Fibroblast of lung (primary cell): ENCODE measurements at regions not wholly inside any gene's neighbourhood (a gene's known extent, or its start where the extent isn't known, plus 50 kb on each side); places are given as distances from the start of the nearest gene placed in this dataset.

Experiments
- EZH2 ChIP-seq: IDR thresholded peaks from 2 replicates; pipeline ENCODE4 v1.5.1; 2012; ENCODE audit warnings: low read length, control low read depth, mild to moderate bottlenecking; ENCODE audit errors: missing control alignments
- TF ChIP-seq, protein P1 (sequence below), 2 donors: IDR thresholded peaks in 1 of 2; conservative IDR thresholded peaks in 1 of 2; 1 replicate in 1 of 2; 2 replicates in 1 of 2; pipeline ENCODE4 v1.5.1; 2011 to 2012; ENCODE audit warnings: low read length in 2 of 2, control low read depth in 1 of 2, inconsistent platforms in 1 of 2, low read depth in 1 of 2, mild to moderate bottlenecking in 1 of 2

- TF ChIP-seq, protein P1, sequence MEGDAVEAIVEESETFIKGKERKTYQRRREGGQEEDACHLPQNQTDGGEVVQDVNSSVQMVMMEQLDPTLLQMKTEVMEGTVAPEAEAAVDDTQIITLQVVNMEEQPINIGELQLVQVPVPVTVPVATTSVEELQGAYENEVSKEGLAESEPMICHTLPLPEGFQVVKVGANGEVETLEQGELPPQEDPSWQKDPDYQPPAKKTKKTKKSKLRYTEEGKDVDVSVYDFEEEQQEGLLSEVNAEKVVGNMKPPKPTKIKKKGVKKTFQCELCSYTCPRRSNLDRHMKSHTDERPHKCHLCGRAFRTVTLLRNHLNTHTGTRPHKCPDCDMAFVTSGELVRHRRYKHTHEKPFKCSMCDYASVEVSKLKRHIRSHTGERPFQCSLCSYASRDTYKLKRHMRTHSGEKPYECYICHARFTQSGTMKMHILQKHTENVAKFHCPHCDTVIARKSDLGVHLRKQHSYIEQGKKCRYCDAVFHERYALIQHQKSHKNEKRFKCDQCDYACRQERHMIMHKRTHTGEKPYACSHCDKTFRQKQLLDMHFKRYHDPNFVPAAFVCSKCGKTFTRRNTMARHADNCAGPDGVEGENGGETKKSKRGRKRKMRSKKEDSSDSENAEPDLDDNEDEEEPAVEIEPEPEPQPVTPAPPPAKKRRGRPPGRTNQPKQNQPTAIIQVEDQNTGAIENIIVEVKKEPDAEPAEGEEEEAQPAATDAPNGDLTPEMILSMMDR (conservative IDR thresholded peaks at IDR 0.05 in 1 of 2, IDR thresholded peaks at IDR 0.05 in 1 of 2; ENCODE audit: low read depth in 1 of 2, low read length in 2 of 2) = no peak
- TF ChIP-seq EZH2 = no peak
Observed at GRCh38 chr1:108077991-108078390, 113.0 kb upstream of the VAV3 start.
